ENCODE measurements at regions not wholly inside any gene's neighbourhood (a gene's known extent, or its start where the extent isn't known, plus 50 kb on each side); places are given as distances from the start of the nearest gene placed in this dataset.

DNA sequence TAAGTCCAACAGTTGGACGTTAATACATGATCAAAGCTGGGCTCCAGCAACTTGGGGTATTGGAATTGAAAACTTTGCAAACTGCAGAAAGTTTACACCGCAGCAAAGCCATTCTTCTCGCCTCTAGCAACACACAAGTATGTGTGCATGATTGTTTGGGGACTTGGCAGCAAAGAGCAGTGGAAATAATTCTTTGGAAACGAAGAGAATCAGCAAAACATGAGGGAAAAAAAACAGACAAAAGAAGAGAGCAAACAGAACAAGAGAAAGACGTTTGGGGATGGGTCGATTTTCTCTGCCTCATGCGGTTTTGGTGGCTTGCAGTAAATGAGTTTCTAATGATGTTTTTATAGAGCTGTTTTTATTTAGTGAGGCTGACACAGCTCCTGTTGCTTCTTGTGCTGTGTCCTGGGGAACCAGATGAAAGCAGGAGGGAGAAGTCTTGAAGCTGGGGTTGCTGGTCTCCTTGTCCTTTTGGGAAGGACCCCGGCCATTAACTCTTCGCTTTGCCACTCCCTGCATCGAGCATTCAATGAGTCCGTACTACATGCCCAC lies 502.9 kb downstream of the GRIN2A start:
- H3K4me2 ChIP-seq (ENCODE audit: extremely low read depth, insufficient read depth, low read length): no peak overlapping the region
- no peaks in the 10 kb centered on the region for H3K4me1 ChIP-seq (ENCODE audit: control insufficient read depth, extremely low read depth, insufficient read depth, low read length)
- no peak overlapping the region for H3K9ac ChIP-seq (ENCODE audit: insufficient read depth, low read length)
- H3K27me3 ChIP-seq (ENCODE audit: control insufficient read depth, insufficient read depth, low read length): no peaks in the 10 kb centered on the region
- H3K27ac ChIP-seq (ENCODE audit: insufficient read depth, low read length): no peak overlapping the region
- DNase-seq (ENCODE audit: low read depth in 2 of 2): no peak
- no peaks in the 10 kb centered on the region for H3K79me2 ChIP-seq (ENCODE audit: control insufficient read depth, insufficient read depth, low read length)
- H2AFZ ChIP-seq (ENCODE audit: low read length): no peak overlapping the region
- no peak overlapping the region for H3K4me3 ChIP-seq (replicated peaks in 1 of 4; ENCODE audit: control extremely low read depth in 1 of 4, insufficient read depth in 1 of 4, low read depth in 3 of 4, low read length in 4 of 4)
- H4K20me1 ChIP-seq (ENCODE audit: control insufficient read depth, extremely low read depth, insufficient read depth, low read length): no peaks in the 10 kb centered on the region
- no peaks in the 10 kb centered on the region for H3K36me3 ChIP-seq (ENCODE audit: control insufficient read depth, insufficient read depth, low read length)
- H3K9me3 ChIP-seq (ENCODE audit: control insufficient read depth, insufficient read depth, low read depth, low read length): no peaks in the 10 kb centered on the region
- no peak for TF ChIP-seq EZH2 (IDR thresholded peaks at IDR 0.05; ENCODE audit: low read length, missing control alignments)

- no peaks in the 10 kb centered on the region for H3K79me2 ChIP-seq (ENCODE audit: control insufficient read depth, insufficient read depth, low read length)
- no peak overlapping the region for H3K9ac ChIP-seq (ENCODE audit: insufficient read depth, low read length)
- no peaks in the 10 kb centered on the region for H3K9me3 ChIP-seq (ENCODE audit: control insufficient read depth, insufficient read depth, low read depth, low read length)
- no peak overlapping the region for H3K27ac ChIP-seq (ENCODE audit: insufficient read depth, low read length)
- no peaks in the 10 kb centered on the region for H4K20me1 ChIP-seq (ENCODE audit: control insufficient read depth, extremely low read depth, insufficient read depth, low read length)
- TF ChIP-seq, protein P1, sequence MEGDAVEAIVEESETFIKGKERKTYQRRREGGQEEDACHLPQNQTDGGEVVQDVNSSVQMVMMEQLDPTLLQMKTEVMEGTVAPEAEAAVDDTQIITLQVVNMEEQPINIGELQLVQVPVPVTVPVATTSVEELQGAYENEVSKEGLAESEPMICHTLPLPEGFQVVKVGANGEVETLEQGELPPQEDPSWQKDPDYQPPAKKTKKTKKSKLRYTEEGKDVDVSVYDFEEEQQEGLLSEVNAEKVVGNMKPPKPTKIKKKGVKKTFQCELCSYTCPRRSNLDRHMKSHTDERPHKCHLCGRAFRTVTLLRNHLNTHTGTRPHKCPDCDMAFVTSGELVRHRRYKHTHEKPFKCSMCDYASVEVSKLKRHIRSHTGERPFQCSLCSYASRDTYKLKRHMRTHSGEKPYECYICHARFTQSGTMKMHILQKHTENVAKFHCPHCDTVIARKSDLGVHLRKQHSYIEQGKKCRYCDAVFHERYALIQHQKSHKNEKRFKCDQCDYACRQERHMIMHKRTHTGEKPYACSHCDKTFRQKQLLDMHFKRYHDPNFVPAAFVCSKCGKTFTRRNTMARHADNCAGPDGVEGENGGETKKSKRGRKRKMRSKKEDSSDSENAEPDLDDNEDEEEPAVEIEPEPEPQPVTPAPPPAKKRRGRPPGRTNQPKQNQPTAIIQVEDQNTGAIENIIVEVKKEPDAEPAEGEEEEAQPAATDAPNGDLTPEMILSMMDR (conservative IDR thresholded peaks at IDR 0.05 in 1 of 2, IDR thresholded peaks at IDR 0.05 in 1 of 2; ENCODE audit: low read depth in 1 of 2, low read length in 2 of 2): no peak
- no peak for TF ChIP-seq EZH2 (IDR thresholded peaks at IDR 0.05; ENCODE audit: low read length, missing control alignments)
- no peak overlapping the region for H3K4me3 ChIP-seq (replicated peaks in 1 of 4; ENCODE audit: control extremely low read depth in 1 of 4, insufficient read depth in 1 of 4, low read depth in 3 of 4, low read length in 4 of 4)
- H2AFZ ChIP-seq (ENCODE audit: low read length): no peak overlapping the region
- H3K4me2 ChIP-seq (ENCODE audit: extremely low read depth, insufficient read depth, low read length): no peak overlapping the region
- no peak for DNase-seq (ENCODE audit: low read depth in 2 of 2)
- H3K36me3 ChIP-seq (ENCODE audit: control insufficient read depth, insufficient read depth, low read length): no peaks in the 10 kb centered on the region
- no peaks in the 10 kb centered on the region for H3K27me3 ChIP-seq (ENCODE audit: control insufficient read depth, insufficient read depth, low read length)
- no peaks in the 10 kb centered on the region for H3K4me1 ChIP-seq (ENCODE audit: control insufficient read depth, extremely low read depth, insufficient read depth, low read length)
Observed at GRCh38 chr16:9680019-9680655, 502.1 kb downstream of the GRIN2A start.

DNA sequence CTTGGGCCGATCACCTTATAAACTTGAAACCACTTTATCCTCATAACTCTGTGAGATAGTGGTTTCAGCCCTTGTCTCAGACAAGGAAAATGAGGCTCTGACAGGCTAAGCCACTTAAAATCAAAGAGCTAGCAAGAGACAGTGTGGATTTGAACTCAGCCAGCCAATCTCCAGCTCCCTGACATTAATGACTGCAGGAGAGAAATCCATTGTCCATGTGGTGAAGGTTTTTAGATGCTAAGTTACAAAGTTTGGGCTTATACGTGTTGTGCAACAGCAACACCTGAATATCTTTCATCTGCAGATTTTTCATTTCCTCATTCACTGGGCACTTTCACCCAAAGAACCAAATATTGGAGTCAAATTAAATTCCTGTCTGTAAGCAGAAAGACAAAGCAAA lies 501.3 kb downstream of the GRIN2A start:
- no peak for TF ChIP-seq EZH2 (IDR thresholded peaks at IDR 0.05; ENCODE audit: low read length, missing control alignments)
- TF ChIP-seq, protein P1 (conservative IDR thresholded peaks at IDR 0.05 in 1 of 2, IDR thresholded peaks at IDR 0.05 in 1 of 2; ENCODE audit: low read depth in 1 of 2, low read length in 2 of 2): no peak
- no peak overlapping the region for H2AFZ ChIP-seq (ENCODE audit: low read length)
- no peaks in the 10 kb centered on the region for H3K9me3 ChIP-seq (ENCODE audit: control insufficient read depth, insufficient read depth, low read depth, low read length)
- no peaks in the 10 kb centered on the region for H3K36me3 ChIP-seq (ENCODE audit: control insufficient read depth, insufficient read depth, low read length)
- H3K4me1 ChIP-seq (ENCODE audit: control insufficient read depth, extremely low read depth, insufficient read depth, low read length): no peaks in the 10 kb centered on the region
- no peak overlapping the region for H3K27ac ChIP-seq (ENCODE audit: insufficient read depth, low read length)
- H3K4me2 ChIP-seq (ENCODE audit: extremely low read depth, insufficient read depth, low read length): no peak overlapping the region
- H3K9ac ChIP-seq (ENCODE audit: insufficient read depth, low read length): no peak overlapping the region
- no peaks in the 10 kb centered on the region for H4K20me1 ChIP-seq (ENCODE audit: control insufficient read depth, extremely low read depth, insufficient read depth, low read length)
- H3K27me3 ChIP-seq (ENCODE audit: control insufficient read depth, insufficient read depth, low read length): no peaks in the 10 kb centered on the region
- no peak overlapping the region for H3K4me3 ChIP-seq (replicated peaks in 1 of 4; ENCODE audit: control extremely low read depth in 1 of 4, insufficient read depth in 1 of 4, low read depth in 3 of 4, low read length in 4 of 4)
- DNase-seq (ENCODE audit: low read depth in 2 of 2): no peak
- no peaks in the 10 kb centered on the region for H3K79me2 ChIP-seq (ENCODE audit: control insufficient read depth, insufficient read depth, low read length)

Measured in fibroblast of lung (primary cell).